HG02981 (cell line): ENCODE measurements at regions not wholly inside any gene's neighbourhood (a gene's known extent, or its start where the extent isn't known, plus 50 kb on each side); places are given as distances from the start of the nearest gene placed in this dataset.

Experiments used
- ATAC-seq: cut with Tn5 transposase; IDR thresholded peaks from one replicate; pipeline ENCODE4 v1.9.1; 2021; ENCODE audit warnings: mild to moderate bottlenecking, moderate library complexity; ENCODE audit not compliant: unreplicated experiment

- no peak for ATAC-seq
Measured at GRCh38 chr5:68529581-68529980, 314.0 kb downstream of the PIK3R1 start.

- no peak for ATAC-seq
Measured at GRCh38 chr5:68531970-68532369, 316.4 kb downstream of the PIK3R1 start.

- ATAC-seq = no peak
Measured at GRCh38 chr5:68533051-68533450, 317.5 kb downstream of the PIK3R1 start.

- ATAC-seq = no peak
Measured at GRCh38 chr5:68533571-68534084, 318.1 kb downstream of the PIK3R1 start.

GRCh38 chr5:68534131-68534940 is 318.8 kb downstream of the PIK3R1 start:
- ATAC-seq = no peak

- no peak for ATAC-seq
Measured at GRCh38 chr5:68534956-68535520, 319.5 kb downstream of the PIK3R1 start.

- ATAC-seq = no peak
Measured at GRCh38 chr5:68538814-68539420, 323.4 kb downstream of the PIK3R1 start.

- ATAC-seq = no peak
Measured at GRCh38 chr5:68540798-68541590, 325.4 kb downstream of the PIK3R1 start.

GRCh38 chr5:68542207-68542606 is 326.7 kb downstream of the PIK3R1 start:
- no peak for ATAC-seq

- ATAC-seq = no peak
Measured at GRCh38 chr5:68543212-68543611, 327.7 kb downstream of the PIK3R1 start.

GRCh38 chr5:68544091-68544647 is 328.6 kb downstream of the PIK3R1 start:
- no peak for ATAC-seq

GRCh38 chr5:68544648-68545552 is 329.3 kb downstream of the PIK3R1 start:
- ATAC-seq = no peak

GRCh38 chr5:68545636-68546295 is 330.2 kb downstream of the PIK3R1 start:
- no peak for ATAC-seq

- ATAC-seq = no peak
Measured at GRCh38 chr5:68547056-68547455, 331.5 kb downstream of the PIK3R1 start.

GRCh38 chr5:68547622-68548021 is 332.1 kb downstream of the PIK3R1 start:
- ATAC-seq = no peak

- ATAC-seq = no peak
Measured at GRCh38 chr5:68548959-68549676, 333.6 kb downstream of the PIK3R1 start.

GRCh38 chr5:68550015-68550414 is 334.5 kb downstream of the PIK3R1 start:
- no peak for ATAC-seq

- no peak for ATAC-seq
Measured at GRCh38 chr5:68551436-68551835, 335.9 kb downstream of the PIK3R1 start.
